AG04449 (cell line): ENCODE measurements at regions not wholly inside any gene's neighbourhood (a gene's known extent, or its start where the extent isn't known, plus 50 kb on each side); places are given as distances from the start of the nearest gene placed in this dataset.

ENCODE experiments used
- CTCF ChIA-PET: fragments of 350-600 bp; formaldehyde crosslinking; extraction: SDS; loops from one replicate; lab custom pipeline; 2021; ENCODE audit warnings: antibody characterized with exemption; lab: Yijun Ruan, JAX
- POLR2A ChIA-PET: fragments of 400-600, 350-600 bp; formaldehyde crosslinking; extraction: SDS; loops from one replicate; lab custom pipeline; 2020; ENCODE audit warnings: antibody characterized with exemption, inconsistent platforms; lab: Yijun Ruan, JAX
- DNase-seq: peaks from one replicate; pipeline ENCODE4 v3.0.0-alpha.2; 2010; ENCODE audit warnings: low read depth, low spot score
- H3K4me3 ChIP-seq: 2 replicates; pipeline ENCODE4 v1.5.1; 2011; ENCODE audit warnings: low read depth, mild to moderate bottlenecking, control low read depth, low read length
- TF ChIP-seq, protein P1 (sequence below): IDR thresholded peaks from one replicate; pipeline ENCODE4 v1.5.1; 2011; ENCODE audit warnings: mild to moderate bottlenecking, moderate library complexity, low read length, control low read depth, inconsistent platforms; ENCODE audit not compliant: insufficient read depth; ENCODE audit errors: missing control alignments

- TF ChIP-seq, protein P1, sequence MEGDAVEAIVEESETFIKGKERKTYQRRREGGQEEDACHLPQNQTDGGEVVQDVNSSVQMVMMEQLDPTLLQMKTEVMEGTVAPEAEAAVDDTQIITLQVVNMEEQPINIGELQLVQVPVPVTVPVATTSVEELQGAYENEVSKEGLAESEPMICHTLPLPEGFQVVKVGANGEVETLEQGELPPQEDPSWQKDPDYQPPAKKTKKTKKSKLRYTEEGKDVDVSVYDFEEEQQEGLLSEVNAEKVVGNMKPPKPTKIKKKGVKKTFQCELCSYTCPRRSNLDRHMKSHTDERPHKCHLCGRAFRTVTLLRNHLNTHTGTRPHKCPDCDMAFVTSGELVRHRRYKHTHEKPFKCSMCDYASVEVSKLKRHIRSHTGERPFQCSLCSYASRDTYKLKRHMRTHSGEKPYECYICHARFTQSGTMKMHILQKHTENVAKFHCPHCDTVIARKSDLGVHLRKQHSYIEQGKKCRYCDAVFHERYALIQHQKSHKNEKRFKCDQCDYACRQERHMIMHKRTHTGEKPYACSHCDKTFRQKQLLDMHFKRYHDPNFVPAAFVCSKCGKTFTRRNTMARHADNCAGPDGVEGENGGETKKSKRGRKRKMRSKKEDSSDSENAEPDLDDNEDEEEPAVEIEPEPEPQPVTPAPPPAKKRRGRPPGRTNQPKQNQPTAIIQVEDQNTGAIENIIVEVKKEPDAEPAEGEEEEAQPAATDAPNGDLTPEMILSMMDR: no peak
- ChIA-PET CTCF (no interaction called here), POLR2A (no interaction called here)
- DNase-seq: no peak
- H3K4me3 ChIP-seq: no peak overlapping the region
Measured at GRCh38 chr21:15439726-15440125, 290.1 kb upstream of the USP25 start.

- ChIA-PET POLR2A (no interaction called here), CTCF (no interaction called here)
- H3K4me3 ChIP-seq: no peak overlapping the region
- no peak for DNase-seq
- TF ChIP-seq, protein P1: no peak
Measured at GRCh38 chr21:15441060-15441493, 288.7 kb upstream of the USP25 start.

DNA sequence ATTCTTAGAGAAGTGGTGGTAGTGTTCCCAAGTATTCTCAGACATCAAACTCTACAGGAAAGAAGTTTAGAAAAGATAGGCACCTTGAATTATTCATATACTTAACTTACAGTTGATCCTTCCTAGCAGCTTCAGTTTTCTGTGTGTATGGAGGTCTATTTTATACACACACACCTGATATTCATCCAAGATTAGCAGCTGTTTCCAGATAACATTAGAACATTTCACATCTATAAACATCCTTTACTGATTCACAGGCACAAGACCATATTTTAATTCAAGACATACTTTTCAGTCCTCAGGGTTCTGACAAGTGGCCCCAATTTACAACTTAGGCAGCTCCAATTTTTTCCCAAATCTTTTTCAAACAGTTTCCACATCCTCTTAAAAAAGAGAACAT, 287.8 kb upstream of the USP25 start:
- no peak for DNase-seq
- H3K4me3 ChIP-seq: no peak overlapping the region
- ChIA-PET POLR2A (no interaction called here), CTCF (no interaction called here)
- TF ChIP-seq, protein P1: no peak

GRCh38 chr21:15442743-15443469, 286.9 kb upstream of the USP25 start:
- TF ChIP-seq, protein P1: no peak
- DNase-seq: no peak
- CTCF ChIA-PET: no interaction called here
- H3K4me3 ChIP-seq: no peak overlapping the region
- POLR2A ChIA-PET: no interaction called here

GRCh38 chr21:15443740-15444117, 286.1 kb upstream of the USP25 start:
- DNase-seq: no peak
- TF ChIP-seq, protein P1: no peak
- H3K4me3 ChIP-seq: no peak overlapping the region
- ChIA-PET POLR2A (no interaction called here), CTCF (no interaction called here)

GRCh38 chr21:15444118-15444960, 285.4 kb upstream of the USP25 start:
- CTCF ChIA-PET: no interaction called here
- DNase-seq: no peak
- TF ChIP-seq, protein P1: no peak
- POLR2A ChIA-PET: no interaction called here
- no peak overlapping the region for H3K4me3 ChIP-seq
